Astrocyte (in vitro differentiated cells and primary cell): ENCODE measurements at regions not wholly inside any gene's neighbourhood (a gene's known extent, or its start where the extent isn't known, plus 50 kb on each side); places are given as distances from the start of the nearest gene placed in this dataset.

ENCODE experiments used
- DNase-seq: peaks from one replicate; pipeline ENCODE4 v3.0.0-alpha.2; 2010; ENCODE audit warnings: low read depth
- FAIRE-seq: peaks from 2 replicates; lab custom pipeline; 2011; peaks lifted over from hg19 to GRCh38; lab: Jason Lieb, UNC
- H2AFZ ChIP-seq: 2 replicates; pipeline ENCODE4 v1.6.0; 2012; ENCODE audit warnings: low read depth, low read length, inconsistent platforms
- H3K27ac ChIP-seq: 2 replicates; pipeline ENCODE4 v1.5.1; 2011; ENCODE audit warnings: low read depth, low read length, inconsistent platforms
- H3K27me3 ChIP-seq: 2 replicates; pipeline ENCODE4 v1.6.0; 2011; ENCODE audit warnings: low read length, inconsistent platforms; ENCODE audit not compliant: insufficient read depth
- H3K36me3 ChIP-seq: 2 replicates; pipeline ENCODE4 v1.5.1; 2011; ENCODE audit warnings: low read length, inconsistent platforms; ENCODE audit not compliant: insufficient read depth
- H3K4me1 ChIP-seq: 2 replicates; pipeline ENCODE4 v1.5.1; 2011; ENCODE audit warnings: low read length, inconsistent platforms; ENCODE audit not compliant: insufficient read depth
- H3K4me2 ChIP-seq: 2 replicates; pipeline ENCODE4 v1.6.0; 2012; ENCODE audit warnings: low read length, inconsistent platforms
- H3K4me3 ChIP-seq: 2 replicates; pipeline ENCODE4 v1.5.1; 2011; ENCODE audit warnings: low read depth, mild to moderate bottlenecking, low read length, inconsistent platforms; ENCODE audit not compliant: insufficient read depth
- H3K79me2 ChIP-seq: 2 replicates; pipeline ENCODE4 v1.6.0; 2012; ENCODE audit warnings: mild to moderate bottlenecking, low read length, inconsistent platforms; ENCODE audit not compliant: insufficient read depth
- H3K9ac ChIP-seq: 2 replicates; pipeline ENCODE4 v1.6.0; 2012; ENCODE audit warnings: mild to moderate bottlenecking, low read length, inconsistent platforms
- H3K9me3 ChIP-seq: 2 replicates; pipeline ENCODE4 v1.5.1; 2012; ENCODE audit warnings: low read depth, mild to moderate bottlenecking, low read length, inconsistent platforms; ENCODE audit not compliant: insufficient read depth
- H4K20me1 ChIP-seq: 2 replicates; pipeline ENCODE4 v1.6.0; 2012; ENCODE audit warnings: low read length, inconsistent platforms; ENCODE audit not compliant: insufficient read depth
- H3K27ac Mint-ChIP-seq: one replicate; pipeline ENCODE4 v1.8.0; 2021; ENCODE audit warnings: mild to moderate bottlenecking, mixed read lengths; ENCODE audit not compliant: unreplicated experiment
- H3K27me3 Mint-ChIP-seq: one replicate; pipeline ENCODE4 v1.8.0; 2021; ENCODE audit warnings: low read depth, mixed read lengths; ENCODE audit not compliant: unreplicated experiment
- H3K36me3 Mint-ChIP-seq: one replicate; pipeline ENCODE4 v1.8.0; 2021; ENCODE audit warnings: low read depth, mixed read lengths; ENCODE audit not compliant: unreplicated experiment
- H3K4me1 Mint-ChIP-seq: one replicate; pipeline ENCODE4 v1.8.0; 2021; ENCODE audit warnings: low read depth, mixed read lengths; ENCODE audit not compliant: unreplicated experiment
- H3K4me3 Mint-ChIP-seq: one replicate; pipeline ENCODE4 v1.8.0; 2021; ENCODE audit warnings: mild to moderate bottlenecking, moderate library complexity, mixed read lengths; ENCODE audit not compliant: unreplicated experiment
- H3K9me3 Mint-ChIP-seq: one replicate; pipeline ENCODE4 v1.8.0; 2021; ENCODE audit warnings: mild to moderate bottlenecking, mixed read lengths; ENCODE audit not compliant: unreplicated experiment
- CTCF ChIP-seq: IDR thresholded peaks from 2 replicates; pipeline ENCODE4 v1.5.1; 2011; ENCODE audit warnings: low read depth, mild to moderate bottlenecking, inconsistent platforms, low read length, moderate library complexity; ENCODE audit not compliant: insufficient read depth
- EZH2 ChIP-seq: IDR thresholded peaks from 2 replicates; pipeline ENCODE4 v1.6.1; 2012; ENCODE audit warnings: mild to moderate bottlenecking, low read length, inconsistent platforms; ENCODE audit not compliant: insufficient read depth

- Mint-ChIP-seq H3K36me3 (no peaks in the 10 kb centered on the region), H3K27ac (no peak overlapping the region), H3K4me1 (no peaks in the 10 kb centered on the region), H3K27me3 (no peaks in the 10 kb centered on the region), H3K4me3 (no peak overlapping the region), H3K9me3 (no peaks in the 10 kb centered on the region)
- no peak overlapping the region for H2AFZ ChIP-seq
- H3K9me3 ChIP-seq: no peaks in the 10 kb centered on the region
- no peak overlapping the region for H3K9ac ChIP-seq
- no peak overlapping the region for H3K4me3 ChIP-seq
- no peaks in the 10 kb centered on the region for H3K79me2 ChIP-seq
- DNase-seq (no peak), FAIRE-seq (no peak)
- no peaks in the 10 kb centered on the region for H3K27me3 ChIP-seq
- no peak overlapping the region for H3K27ac ChIP-seq
- no peaks in the 10 kb centered on the region for H3K4me1 ChIP-seq
- H3K4me2 ChIP-seq: no peak overlapping the region
- TF ChIP-seq EZH2 (no peak), CTCF (no peak)
- no peaks in the 10 kb centered on the region for H4K20me1 ChIP-seq
- no peaks in the 10 kb centered on the region for H3K36me3 ChIP-seq
These were observed 221.9 kb upstream of the CXXC4 start for GRCh38 chr4:104716584-104716983.

GRCh38 chr4:104719539-104720230, 225.0 kb upstream of the CXXC4 start:
- no peak overlapping the region for H3K9ac ChIP-seq
- FAIRE-seq (no peak), DNase-seq (no peak)
- H3K79me2 ChIP-seq: no peaks in the 10 kb centered on the region
- H3K36me3 Mint-ChIP-seq: no peaks in the 10 kb centered on the region
- H3K4me2 ChIP-seq: no peak overlapping the region
- H3K4me1 ChIP-seq: no peaks in the 10 kb centered on the region
- H3K27me3 ChIP-seq: no peaks in the 10 kb centered on the region
- no peak overlapping the region for H3K4me3 ChIP-seq
- no peaks in the 10 kb centered on the region for H3K27me3 Mint-ChIP-seq
- H3K27ac ChIP-seq: no peak overlapping the region
- no peak overlapping the region for H3K4me3 Mint-ChIP-seq
- H4K20me1 ChIP-seq: no peaks in the 10 kb centered on the region
- H3K4me1 Mint-ChIP-seq: no peaks in the 10 kb centered on the region
- H3K9me3 ChIP-seq: no peaks in the 10 kb centered on the region
- no peaks in the 10 kb centered on the region for H3K36me3 ChIP-seq
- H2AFZ ChIP-seq: no peak overlapping the region
- H3K9me3 Mint-ChIP-seq: no peaks in the 10 kb centered on the region
- TF ChIP-seq EZH2 (no peak), CTCF (no peak)
- no peak overlapping the region for H3K27ac Mint-ChIP-seq

GRCh38 chr4:104722467-104722866, 227.8 kb upstream of the CXXC4 start:
- FAIRE-seq: no peak
- no peaks in the 10 kb centered on the region for H3K9me3 ChIP-seq
- H3K9me3 Mint-ChIP-seq: no peaks in the 10 kb centered on the region
- no peak overlapping the region for H3K4me3 ChIP-seq
- H3K27me3 Mint-ChIP-seq: no peaks in the 10 kb centered on the region
- no peak overlapping the region for H3K27ac Mint-ChIP-seq
- no peaks in the 10 kb centered on the region for H3K36me3 ChIP-seq
- H2AFZ ChIP-seq: no peak overlapping the region
- H4K20me1 ChIP-seq: no peaks in the 10 kb centered on the region
- H3K9ac ChIP-seq: no peak overlapping the region
- no peak for DNase-seq
- no peak overlapping the region for H3K4me2 ChIP-seq
- H3K4me1 Mint-ChIP-seq: no peaks in the 10 kb centered on the region
- H3K4me1 ChIP-seq: no peaks in the 10 kb centered on the region
- no peak for TF ChIP-seq CTCF
- no peak for TF ChIP-seq EZH2
- no peaks in the 10 kb centered on the region for H3K27me3 ChIP-seq
- H3K4me3 Mint-ChIP-seq: no peak overlapping the region
- H3K27ac ChIP-seq: no peak overlapping the region
- H3K36me3 Mint-ChIP-seq: no peaks in the 10 kb centered on the region
- H3K79me2 ChIP-seq: no peaks in the 10 kb centered on the region
